ENCODE measurements at regions not wholly inside any gene's neighbourhood (a gene's known extent, or its start where the extent isn't known, plus 50 kb on each side); places are given as distances from the start of the nearest gene placed in this dataset.

DNA sequence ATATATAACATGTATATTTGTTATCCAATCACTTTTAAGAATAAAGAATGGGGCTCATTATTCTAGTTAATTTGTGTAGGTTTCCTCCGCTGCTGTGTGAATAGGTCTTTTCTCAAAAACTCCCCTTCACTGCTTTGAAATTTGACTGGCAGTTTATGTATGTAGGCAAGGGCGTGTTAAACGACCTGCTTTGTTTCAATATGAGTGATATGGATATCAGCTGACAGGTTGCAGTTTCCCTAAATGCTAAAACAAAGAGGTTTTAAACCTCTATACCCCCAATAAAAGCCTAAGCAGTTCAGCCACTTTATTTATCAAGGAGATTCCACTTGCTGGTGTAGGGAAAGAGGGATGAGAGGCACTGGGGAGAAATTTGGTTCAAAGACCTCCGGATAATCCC is 159.6 kb downstream of the TMEM167A start:
- Histone ChIP-seq H3K9me3 (no peaks in the 10 kb centered on the region), H3K4me3 (ENCODE audit: low read depth, low read length) (no peak overlapping the region), H3K27me3 (no peaks in the 10 kb centered on the region), H3K36me3 (no peaks in the 10 kb centered on the region), H3K4me1 (0 out of 2 replicates have a peak, but pooled peaks cover 2% of the 10 kb centered on the region)
- TF ChIP-seq, protein P1, sequence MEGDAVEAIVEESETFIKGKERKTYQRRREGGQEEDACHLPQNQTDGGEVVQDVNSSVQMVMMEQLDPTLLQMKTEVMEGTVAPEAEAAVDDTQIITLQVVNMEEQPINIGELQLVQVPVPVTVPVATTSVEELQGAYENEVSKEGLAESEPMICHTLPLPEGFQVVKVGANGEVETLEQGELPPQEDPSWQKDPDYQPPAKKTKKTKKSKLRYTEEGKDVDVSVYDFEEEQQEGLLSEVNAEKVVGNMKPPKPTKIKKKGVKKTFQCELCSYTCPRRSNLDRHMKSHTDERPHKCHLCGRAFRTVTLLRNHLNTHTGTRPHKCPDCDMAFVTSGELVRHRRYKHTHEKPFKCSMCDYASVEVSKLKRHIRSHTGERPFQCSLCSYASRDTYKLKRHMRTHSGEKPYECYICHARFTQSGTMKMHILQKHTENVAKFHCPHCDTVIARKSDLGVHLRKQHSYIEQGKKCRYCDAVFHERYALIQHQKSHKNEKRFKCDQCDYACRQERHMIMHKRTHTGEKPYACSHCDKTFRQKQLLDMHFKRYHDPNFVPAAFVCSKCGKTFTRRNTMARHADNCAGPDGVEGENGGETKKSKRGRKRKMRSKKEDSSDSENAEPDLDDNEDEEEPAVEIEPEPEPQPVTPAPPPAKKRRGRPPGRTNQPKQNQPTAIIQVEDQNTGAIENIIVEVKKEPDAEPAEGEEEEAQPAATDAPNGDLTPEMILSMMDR (IDR thresholded peaks at IDR 0.05; ENCODE audit: low read depth, low read length) = no peak
- no peak for DNase-seq

DNA sequence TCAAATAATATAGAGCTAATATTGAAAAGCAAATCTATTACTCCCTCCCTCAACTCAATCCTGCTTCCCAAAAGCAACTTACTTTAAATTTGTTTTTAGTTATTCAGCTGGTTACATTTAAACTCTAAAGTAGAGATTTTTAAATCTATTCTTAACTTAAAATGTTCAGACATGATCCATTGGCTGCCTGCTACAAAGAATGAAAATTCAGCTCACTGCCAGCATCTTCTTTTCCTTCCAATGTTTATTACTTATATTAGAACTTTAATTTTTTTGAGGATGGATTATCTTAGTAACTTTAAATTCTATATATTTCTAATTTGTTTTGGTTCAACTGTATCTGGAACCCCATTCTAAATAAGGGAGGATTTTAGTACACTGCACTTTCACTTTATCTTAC is 163.2 kb downstream of the TMEM167A start:
- Histone ChIP-seq H3K4me1 (peaks cover 13% of the 10 kb centered on the region), H3K9me3 (no peaks in the 10 kb centered on the region), H3K4me3 (ENCODE audit: low read depth, low read length) (no peak overlapping the region), H3K36me3 (no peaks in the 10 kb centered on the region), H3K27me3 (no peaks in the 10 kb centered on the region)
- TF ChIP-seq, protein P1 (IDR thresholded peaks at IDR 0.05; ENCODE audit: low read depth, low read length) = no peak
- DNase-seq = no peak

DNA sequence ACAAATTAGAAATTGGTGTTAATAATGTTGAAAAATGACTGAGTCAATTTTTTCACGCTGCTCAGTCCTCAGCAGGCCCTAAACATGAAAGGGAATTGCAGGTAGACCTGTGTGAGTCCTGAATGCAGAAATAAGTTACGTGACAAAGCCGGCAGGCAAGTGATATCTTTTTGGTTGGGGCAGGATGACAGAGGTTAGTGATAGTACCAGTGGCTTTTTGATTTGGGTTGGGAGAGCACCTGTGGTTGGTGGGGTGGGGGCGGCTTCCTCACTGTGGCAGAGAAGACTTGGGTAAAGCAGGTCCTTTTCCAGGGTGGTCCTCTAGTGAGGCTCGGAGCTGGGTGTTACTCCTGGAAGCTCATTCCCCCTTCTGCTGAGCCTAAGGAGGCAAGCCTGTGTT is 164.7 kb downstream of the TMEM167A start:
- Histone ChIP-seq H3K36me3 (no peaks in the 10 kb centered on the region), H3K9me3 (no peaks in the 10 kb centered on the region), H3K27me3 (no peaks in the 10 kb centered on the region), H3K4me3 (ENCODE audit: low read depth, low read length) (no peak overlapping the region), H3K4me1 (peaks cover 12% of the 10 kb centered on the region)
- TF ChIP-seq, protein P1 (IDR thresholded peaks at IDR 0.05; ENCODE audit: low read depth, low read length) = no peak
- no peak for DNase-seq

DNA sequence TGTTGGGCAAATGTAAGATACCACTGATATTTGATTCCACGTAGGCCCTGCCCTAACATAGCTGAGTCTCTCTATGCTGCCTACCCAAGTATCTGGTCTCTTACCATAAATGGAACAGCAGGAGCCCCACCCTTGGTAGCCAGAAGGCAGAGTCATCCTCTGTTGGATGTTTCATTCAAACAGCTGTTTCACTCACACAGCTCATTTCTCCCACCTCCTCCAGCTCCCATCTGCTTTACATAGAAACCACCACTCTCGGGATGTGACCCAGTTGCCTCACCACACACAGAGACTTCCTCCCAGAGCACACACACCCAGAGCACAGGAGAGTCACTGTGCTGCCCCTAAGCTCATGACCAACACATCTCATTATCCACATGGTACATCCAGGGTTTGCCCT is 165.3 kb downstream of the TMEM167A start:
- Histone ChIP-seq H3K27me3 (no peaks in the 10 kb centered on the region), H3K9me3 (no peaks in the 10 kb centered on the region), H3K4me3 (ENCODE audit: low read depth, low read length) (no peak overlapping the region), H3K4me1 (peaks cover 12% of the 10 kb centered on the region), H3K36me3 (no peaks in the 10 kb centered on the region)
- DNase-seq = no peak
- TF ChIP-seq, protein P1 (IDR thresholded peaks at IDR 0.05; ENCODE audit: low read depth, low read length) = no peak

DNA sequence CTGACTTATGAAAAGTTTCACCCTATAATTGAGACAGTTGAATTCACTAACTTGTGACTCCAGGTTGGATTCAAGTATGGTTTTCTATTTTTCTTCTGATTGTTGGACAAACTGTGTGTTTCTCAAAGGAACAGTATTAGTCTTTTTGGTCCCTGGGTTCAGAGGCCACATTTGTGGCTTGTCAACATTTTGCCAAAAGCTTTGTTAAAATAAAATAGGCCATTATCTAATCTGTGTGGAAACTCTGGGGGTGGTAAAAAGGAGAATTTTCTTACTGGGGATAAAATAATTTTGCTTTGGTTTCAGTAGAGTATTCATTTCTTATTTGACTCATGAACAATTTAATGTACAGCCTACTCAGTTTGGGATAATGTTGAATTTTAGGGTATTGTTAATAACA is 166.3 kb downstream of the TMEM167A start:
- H3K4me3 ChIP-seq (ENCODE audit: low read depth, low read length) = no peak overlapping the region
- TF ChIP-seq, protein P1 (IDR thresholded peaks at IDR 0.05; ENCODE audit: low read depth, low read length) = no peak
- no peaks in the 10 kb centered on the region for H3K9me3 ChIP-seq
- no peaks in the 10 kb centered on the region for H3K27me3 ChIP-seq
- no peak for DNase-seq
- peaks cover 12% of the 10 kb centered on the region for H3K4me1 ChIP-seq
- no peaks in the 10 kb centered on the region for H3K36me3 ChIP-seq

DNA sequence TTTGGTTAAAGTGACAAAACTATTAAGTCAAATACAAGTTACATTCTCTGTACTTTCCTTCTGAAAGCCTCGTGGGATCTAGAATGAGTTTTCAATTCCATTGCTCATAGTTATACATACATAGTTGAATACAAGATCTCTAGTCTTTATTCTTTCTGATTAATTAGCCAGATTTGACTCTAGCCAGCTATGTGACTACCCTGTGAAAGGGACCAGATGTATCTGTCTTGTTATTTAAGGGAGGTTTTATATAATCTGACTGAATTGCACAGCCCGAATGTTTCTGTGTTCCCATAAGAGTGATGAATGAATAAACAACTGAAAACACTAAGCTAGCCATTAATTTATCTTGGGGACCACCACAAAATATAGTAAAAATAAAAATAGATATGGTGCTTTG is 166.7 kb downstream of the TMEM167A start:
- H3K9me3 ChIP-seq = no peaks in the 10 kb centered on the region
- H3K4me1 ChIP-seq = peaks cover 12% of the 10 kb centered on the region
- H3K4me3 ChIP-seq (ENCODE audit: low read depth, low read length) = no peak overlapping the region
- TF ChIP-seq, protein P1 (IDR thresholded peaks at IDR 0.05; ENCODE audit: low read depth, low read length) = no peak
- no peak for DNase-seq
- no peaks in the 10 kb centered on the region for H3K36me3 ChIP-seq
- no peaks in the 10 kb centered on the region for H3K27me3 ChIP-seq

All from BE2C (cell line).